GM12892 (cell line): ENCODE measurements at regions not wholly inside any gene's neighbourhood (a gene's known extent, or its start where the extent isn't known, plus 50 kb on each side); places are given as distances from the start of the nearest gene placed in this dataset.

Experiments
- POLR2A ChIP-seq: IDR thresholded peaks from 2 replicates; pipeline ENCODE4 v1.6.1; 2011; ENCODE audit warnings: low read depth, low read length, control low read depth
- POLR2AphosphoS5 ChIP-seq: IDR thresholded peaks from 2 replicates; pipeline ENCODE4 v1.6.1; 2011; ENCODE audit warnings: low read depth, low read length, control low read depth
- TAF1 ChIP-seq: IDR thresholded peaks from 2 replicates; pipeline ENCODE4 v1.6.1; 2011; ENCODE audit warnings: low read depth, mild to moderate bottlenecking, control low read depth, low read length, borderline replicate concordance

DNA sequence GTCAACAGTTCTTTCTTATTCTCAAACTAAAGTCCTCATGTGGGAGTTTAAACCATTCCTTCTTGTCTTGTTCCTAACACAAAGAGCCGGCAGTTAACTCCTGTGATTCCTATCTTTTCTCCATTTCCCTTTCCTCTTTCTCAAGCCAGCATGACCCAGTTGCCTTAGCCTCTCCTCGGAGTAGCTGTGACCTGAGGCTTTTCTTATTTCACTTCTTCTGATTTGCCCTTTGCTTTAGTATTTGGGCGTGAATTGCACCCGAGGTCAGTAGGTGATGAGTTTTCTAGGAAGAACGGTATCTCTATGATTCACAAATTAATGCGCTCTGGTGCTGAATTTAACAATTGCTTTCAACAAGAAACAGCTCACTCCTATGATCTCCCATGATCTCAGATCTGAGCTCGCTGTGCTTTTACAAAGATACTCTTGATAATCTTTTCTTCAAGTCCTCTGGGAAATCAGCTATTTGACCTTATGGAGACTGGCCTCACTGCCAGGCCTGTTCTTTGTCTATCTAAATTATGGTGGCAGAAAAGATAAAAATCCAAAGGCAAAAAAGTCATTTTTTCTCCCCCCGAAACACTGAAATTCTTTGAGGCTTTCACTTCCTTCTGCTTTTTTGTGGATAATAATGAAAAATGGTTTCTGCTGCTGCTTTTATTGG lies 184.6 kb downstream of the JCAD start:
- TF ChIP-seq POLR2A (no peak), POLR2AphosphoS5 (no peak), TAF1 (no peak)
